GM10266 (cell line): ENCODE measurements at regions not wholly inside any gene's neighbourhood (a gene's known extent, or its start where the extent isn't known, plus 50 kb on each side); places are given as distances from the start of the nearest gene placed in this dataset.

Experiments used
- DNase-seq: peaks from one replicate; pipeline ENCODE4 v3.0.0; 2012; ENCODE audit errors: extremely low spot score
- CTCF ChIP-seq: IDR thresholded peaks from 2 replicates; pipeline ENCODE4 v1.5.1; 2012; ENCODE audit warnings: mild to moderate bottlenecking, low read depth; ENCODE audit not compliant: control insufficient read depth, insufficient read depth; ENCODE audit errors: missing control alignments

GRCh38 chr4:1538941-1539772 lies 132.9 kb upstream of the NKX1-1 start:
- DNase-seq: no peak
- TF ChIP-seq CTCF: no peak

- DNase-seq: no peak
- no peak for TF ChIP-seq CTCF
Measured at GRCh38 chr4:1538096-1538410, 131.8 kb upstream of the NKX1-1 start.

GRCh38 chr4:1537410-1538095 lies 131.3 kb upstream of the NKX1-1 start:
- TF ChIP-seq CTCF: no peak
- DNase-seq: no peak

GRCh38 chr4:1536579-1537409 lies 130.6 kb upstream of the NKX1-1 start:
- DNase-seq: no peak
- no peak for TF ChIP-seq CTCF

GRCh38 chr4:1535926-1536578 lies 129.8 kb upstream of the NKX1-1 start:
- TF ChIP-seq CTCF: no peak
- no peak for DNase-seq

GRCh38 chr4:1534876-1535526 lies 128.8 kb upstream of the NKX1-1 start:
- TF ChIP-seq CTCF: no peak
- DNase-seq: no peak
